ENCODE measurements at regions not wholly inside any gene's neighbourhood (a gene's known extent, or its start where the extent isn't known, plus 50 kb on each side); places are given as distances from the start of the nearest gene placed in this dataset.

DNA sequence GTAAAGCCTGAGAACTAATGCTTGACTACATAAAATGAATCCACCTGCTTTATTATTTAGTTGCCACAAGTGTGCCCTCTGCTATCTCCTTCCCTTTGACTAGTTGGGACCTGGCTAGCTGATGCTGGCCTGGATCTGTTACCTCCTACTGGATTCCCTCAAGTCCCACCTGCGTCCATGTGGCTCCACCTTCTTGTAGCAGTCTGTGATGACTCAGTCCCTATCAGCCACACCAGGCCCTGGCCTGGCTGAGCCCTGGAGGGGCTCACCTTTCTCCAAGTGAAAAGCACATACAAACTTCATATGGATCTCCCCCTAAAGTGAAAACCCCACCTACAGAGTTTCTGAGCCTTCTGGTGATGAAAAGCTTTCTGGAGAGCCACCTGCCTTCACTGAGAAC, 611.4 kb downstream of the SEMA5A start:
- TF ChIP-seq POLR2AphosphoS5 (IDR thresholded peaks at IDR 0.05; ENCODE audit: insufficient read depth in 1 of 2, low read depth in 1 of 2) = no peak
- TF ChIP-seq, protein P1, sequence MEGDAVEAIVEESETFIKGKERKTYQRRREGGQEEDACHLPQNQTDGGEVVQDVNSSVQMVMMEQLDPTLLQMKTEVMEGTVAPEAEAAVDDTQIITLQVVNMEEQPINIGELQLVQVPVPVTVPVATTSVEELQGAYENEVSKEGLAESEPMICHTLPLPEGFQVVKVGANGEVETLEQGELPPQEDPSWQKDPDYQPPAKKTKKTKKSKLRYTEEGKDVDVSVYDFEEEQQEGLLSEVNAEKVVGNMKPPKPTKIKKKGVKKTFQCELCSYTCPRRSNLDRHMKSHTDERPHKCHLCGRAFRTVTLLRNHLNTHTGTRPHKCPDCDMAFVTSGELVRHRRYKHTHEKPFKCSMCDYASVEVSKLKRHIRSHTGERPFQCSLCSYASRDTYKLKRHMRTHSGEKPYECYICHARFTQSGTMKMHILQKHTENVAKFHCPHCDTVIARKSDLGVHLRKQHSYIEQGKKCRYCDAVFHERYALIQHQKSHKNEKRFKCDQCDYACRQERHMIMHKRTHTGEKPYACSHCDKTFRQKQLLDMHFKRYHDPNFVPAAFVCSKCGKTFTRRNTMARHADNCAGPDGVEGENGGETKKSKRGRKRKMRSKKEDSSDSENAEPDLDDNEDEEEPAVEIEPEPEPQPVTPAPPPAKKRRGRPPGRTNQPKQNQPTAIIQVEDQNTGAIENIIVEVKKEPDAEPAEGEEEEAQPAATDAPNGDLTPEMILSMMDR (IDR thresholded peaks at IDR 0.05) = no peak
